ENCODE measurements at regions not wholly inside any gene's neighbourhood (a gene's known extent, or its start where the extent isn't known, plus 50 kb on each side); places are given as distances from the start of the nearest gene placed in this dataset.

DNA sequence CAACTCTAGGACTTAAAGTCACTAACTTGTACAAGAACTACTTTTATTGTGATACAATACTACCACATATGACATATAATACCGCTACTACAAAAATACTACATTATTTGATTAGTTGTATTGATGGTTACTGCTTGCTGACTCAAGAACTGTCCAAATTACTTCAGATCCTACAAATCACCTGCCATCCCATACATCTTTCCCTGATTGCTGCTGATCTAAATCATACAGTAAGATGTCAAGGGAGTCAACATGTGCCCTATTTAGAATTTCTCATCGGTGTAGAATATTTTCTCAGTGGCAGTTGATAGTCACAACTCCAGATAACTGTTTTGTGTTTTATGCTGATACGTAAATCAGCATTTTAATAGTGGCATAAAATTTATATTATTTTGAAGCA, 161.0 kb upstream of the DSEL start:
- no peak for DNase-seq (ENCODE audit: low read depth in 2 of 2)
- TF ChIP-seq EZH2 (IDR thresholded peaks at IDR 0.05; ENCODE audit: low read length, missing control alignments), result no peak
- TF ChIP-seq, protein P1, sequence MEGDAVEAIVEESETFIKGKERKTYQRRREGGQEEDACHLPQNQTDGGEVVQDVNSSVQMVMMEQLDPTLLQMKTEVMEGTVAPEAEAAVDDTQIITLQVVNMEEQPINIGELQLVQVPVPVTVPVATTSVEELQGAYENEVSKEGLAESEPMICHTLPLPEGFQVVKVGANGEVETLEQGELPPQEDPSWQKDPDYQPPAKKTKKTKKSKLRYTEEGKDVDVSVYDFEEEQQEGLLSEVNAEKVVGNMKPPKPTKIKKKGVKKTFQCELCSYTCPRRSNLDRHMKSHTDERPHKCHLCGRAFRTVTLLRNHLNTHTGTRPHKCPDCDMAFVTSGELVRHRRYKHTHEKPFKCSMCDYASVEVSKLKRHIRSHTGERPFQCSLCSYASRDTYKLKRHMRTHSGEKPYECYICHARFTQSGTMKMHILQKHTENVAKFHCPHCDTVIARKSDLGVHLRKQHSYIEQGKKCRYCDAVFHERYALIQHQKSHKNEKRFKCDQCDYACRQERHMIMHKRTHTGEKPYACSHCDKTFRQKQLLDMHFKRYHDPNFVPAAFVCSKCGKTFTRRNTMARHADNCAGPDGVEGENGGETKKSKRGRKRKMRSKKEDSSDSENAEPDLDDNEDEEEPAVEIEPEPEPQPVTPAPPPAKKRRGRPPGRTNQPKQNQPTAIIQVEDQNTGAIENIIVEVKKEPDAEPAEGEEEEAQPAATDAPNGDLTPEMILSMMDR (conservative IDR thresholded peaks at IDR 0.05 in 1 of 2, IDR thresholded peaks at IDR 0.05 in 1 of 2; ENCODE audit: low read depth in 1 of 2, low read length in 2 of 2), result no peak
- Histone ChIP-seq H3K27ac (ENCODE audit: insufficient read depth, low read length) (no peak overlapping the region), H2AFZ (ENCODE audit: low read length) (no peak overlapping the region), H3K36me3 (ENCODE audit: control insufficient read depth, insufficient read depth, low read length) (no peaks in the 10 kb centered on the region), H3K9ac (ENCODE audit: insufficient read depth, low read length) (no peak overlapping the region), H3K79me2 (ENCODE audit: control insufficient read depth, insufficient read depth, low read length) (no peaks in the 10 kb centered on the region), H3K9me3 (ENCODE audit: control insufficient read depth, insufficient read depth, low read depth, low read length) (no peaks in the 10 kb centered on the region), H3K4me1 (ENCODE audit: control insufficient read depth, extremely low read depth, insufficient read depth, low read length) (no peaks in the 10 kb centered on the region), H4K20me1 (ENCODE audit: control insufficient read depth, extremely low read depth, insufficient read depth, low read length) (no peaks in the 10 kb centered on the region), H3K27me3 (ENCODE audit: control insufficient read depth, insufficient read depth, low read length) (no peaks in the 10 kb centered on the region), H3K4me3 (replicated peaks in 1 of 4; ENCODE audit: control extremely low read depth in 1 of 4, insufficient read depth in 1 of 4, low read depth in 3 of 4, low read length in 4 of 4) (no peak overlapping the region), H3K4me2 (ENCODE audit: extremely low read depth, insufficient read depth, low read length) (no peak overlapping the region)

DNA sequence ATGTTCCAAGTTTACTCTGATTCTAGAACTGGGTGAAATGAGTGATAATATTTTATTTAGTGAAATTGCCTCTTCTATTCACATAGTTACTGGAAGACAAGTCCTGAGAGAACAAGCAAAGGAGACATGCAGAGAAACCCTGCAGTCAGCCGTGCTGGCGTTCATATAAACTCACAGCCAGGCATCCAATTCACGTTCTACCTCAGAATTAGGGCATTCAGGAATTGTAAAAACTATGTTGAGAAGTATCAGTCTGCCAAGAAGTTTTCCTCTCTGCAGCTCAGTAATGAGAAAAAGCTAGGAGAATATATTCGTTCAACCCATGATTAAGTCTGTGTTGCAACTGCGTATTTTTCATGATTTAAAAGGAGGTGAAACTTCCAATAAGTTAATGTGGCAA, 156.2 kb upstream of the DSEL start:
- no peaks in the 10 kb centered on the region for H3K9me3 ChIP-seq (ENCODE audit: control insufficient read depth, insufficient read depth, low read depth, low read length)
- H3K9ac ChIP-seq (ENCODE audit: insufficient read depth, low read length), result no peak overlapping the region
- no peak overlapping the region for H2AFZ ChIP-seq (ENCODE audit: low read length)
- no peak overlapping the region for H3K4me2 ChIP-seq (ENCODE audit: extremely low read depth, insufficient read depth, low read length)
- H3K36me3 ChIP-seq (ENCODE audit: control insufficient read depth, insufficient read depth, low read length), result no peaks in the 10 kb centered on the region
- H3K4me1 ChIP-seq (ENCODE audit: control insufficient read depth, extremely low read depth, insufficient read depth, low read length), result peaks cover 9% of the 10 kb centered on the region
- no peak overlapping the region for H3K4me3 ChIP-seq (replicated peaks in 1 of 4; ENCODE audit: control extremely low read depth in 1 of 4, insufficient read depth in 1 of 4, low read depth in 3 of 4, low read length in 4 of 4)
- no peaks in the 10 kb centered on the region for H3K79me2 ChIP-seq (ENCODE audit: control insufficient read depth, insufficient read depth, low read length)
- no peak for TF ChIP-seq EZH2 (IDR thresholded peaks at IDR 0.05; ENCODE audit: low read length, missing control alignments)
- no peak for DNase-seq (ENCODE audit: low read depth in 2 of 2)
- no peaks in the 10 kb centered on the region for H3K27me3 ChIP-seq (ENCODE audit: control insufficient read depth, insufficient read depth, low read length)
- no peak overlapping the region for H3K27ac ChIP-seq (ENCODE audit: insufficient read depth, low read length)
- no peaks in the 10 kb centered on the region for H4K20me1 ChIP-seq (ENCODE audit: control insufficient read depth, extremely low read depth, insufficient read depth, low read length)

DNA sequence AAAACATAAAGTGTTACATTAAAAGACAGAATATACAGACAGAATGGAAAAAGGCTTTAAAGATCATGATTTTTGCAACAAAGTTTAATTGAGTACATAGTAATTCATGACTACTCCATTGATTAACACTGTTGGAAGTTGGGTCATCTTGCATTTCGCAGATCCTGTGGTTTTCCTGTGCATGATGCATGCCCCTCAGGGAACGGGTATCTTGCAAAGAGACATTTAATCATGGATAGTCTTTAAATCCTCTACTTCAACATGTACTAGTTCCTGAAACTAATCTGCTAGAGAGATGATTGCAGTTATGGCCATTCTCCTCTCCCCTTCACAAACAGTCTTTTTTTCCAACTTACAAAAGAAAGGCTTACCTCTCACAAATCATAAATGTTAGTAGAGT, 155.6 kb upstream of the DSEL start:
- peak in 1 of 2 donors; percentile 10 for DNase-seq (ENCODE audit: low read depth in 2 of 2)
- Histone ChIP-seq H3K36me3 (ENCODE audit: control insufficient read depth, insufficient read depth, low read length) (no peaks in the 10 kb centered on the region), H3K27me3 (ENCODE audit: control insufficient read depth, insufficient read depth, low read length) (no peaks in the 10 kb centered on the region), H3K9ac (ENCODE audit: insufficient read depth, low read length) (no peak overlapping the region), H3K4me1 (ENCODE audit: control insufficient read depth, extremely low read depth, insufficient read depth, low read length) (peaks cover 9% of the 10 kb centered on the region), H3K79me2 (ENCODE audit: control insufficient read depth, insufficient read depth, low read length) (no peaks in the 10 kb centered on the region), H2AFZ (ENCODE audit: low read length) (no peak overlapping the region), H3K4me3 (replicated peaks in 1 of 4; ENCODE audit: control extremely low read depth in 1 of 4, insufficient read depth in 1 of 4, low read depth in 3 of 4, low read length in 4 of 4) (no peak overlapping the region), H3K4me2 (ENCODE audit: extremely low read depth, insufficient read depth, low read length) (no peak overlapping the region), H4K20me1 (ENCODE audit: control insufficient read depth, extremely low read depth, insufficient read depth, low read length) (no peaks in the 10 kb centered on the region), H3K9me3 (ENCODE audit: control insufficient read depth, insufficient read depth, low read depth, low read length) (no peaks in the 10 kb centered on the region), H3K27ac (ENCODE audit: insufficient read depth, low read length) (no peak overlapping the region)
- TF ChIP-seq EZH2 (IDR thresholded peaks at IDR 0.05; ENCODE audit: low read length, missing control alignments), result no peak
- TF ChIP-seq, protein P1 (conservative IDR thresholded peaks at IDR 0.05 in 1 of 2, IDR thresholded peaks at IDR 0.05 in 1 of 2; ENCODE audit: low read depth in 1 of 2, low read length in 2 of 2), result no peak
